A673 (cell line): ENCODE measurements at regions not wholly inside any gene's neighbourhood (a gene's known extent, or its start where the extent isn't known, plus 50 kb on each side); places are given as distances from the start of the nearest gene placed in this dataset.

Experiments
- EZH2 ChIP-seq: fragments of 200-600 bp; sonication (generic); IDR thresholded peaks from 2 replicates; pipeline ENCODE4 v1.6.1; 2017; ENCODE audit warnings: borderline replicate concordance, low read depth, mild to moderate bottlenecking, mixed read lengths, antibody characterized with exemption, low read length; ENCODE audit not compliant: poor library complexity, severe bottlenecking
- TF ChIP-seq, protein P1 (sequence below): fragments of 300-800, 200-600 bp; sonication (generic); conservative IDR thresholded peaks from 2 replicates; pipeline ENCODE4 v1.5.1; 2017; ENCODE audit warnings: low read depth, mild to moderate bottlenecking, antibody characterized with exemption, low read length, moderate library complexity, mixed read lengths

DNA sequence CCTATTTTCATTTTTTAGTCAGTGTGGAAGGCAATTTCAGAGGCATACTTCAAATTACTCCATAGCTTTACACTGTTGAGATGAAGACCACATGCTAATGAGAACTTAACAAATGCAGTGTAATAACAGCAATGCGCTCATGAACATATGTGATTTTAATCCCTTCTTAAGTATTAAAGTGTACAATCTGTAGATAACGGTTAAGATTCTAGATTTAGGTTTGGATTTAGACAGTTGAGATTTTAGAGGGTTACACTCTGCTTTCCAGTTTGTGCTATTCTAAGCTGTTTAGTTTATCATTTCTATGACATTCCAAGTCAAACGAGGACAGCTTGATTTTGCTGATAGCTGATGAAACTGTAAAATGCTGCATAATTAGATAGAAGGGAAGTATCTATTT lies 257.8 kb upstream of the CHRM3 start:
- TF ChIP-seq, protein P1, sequence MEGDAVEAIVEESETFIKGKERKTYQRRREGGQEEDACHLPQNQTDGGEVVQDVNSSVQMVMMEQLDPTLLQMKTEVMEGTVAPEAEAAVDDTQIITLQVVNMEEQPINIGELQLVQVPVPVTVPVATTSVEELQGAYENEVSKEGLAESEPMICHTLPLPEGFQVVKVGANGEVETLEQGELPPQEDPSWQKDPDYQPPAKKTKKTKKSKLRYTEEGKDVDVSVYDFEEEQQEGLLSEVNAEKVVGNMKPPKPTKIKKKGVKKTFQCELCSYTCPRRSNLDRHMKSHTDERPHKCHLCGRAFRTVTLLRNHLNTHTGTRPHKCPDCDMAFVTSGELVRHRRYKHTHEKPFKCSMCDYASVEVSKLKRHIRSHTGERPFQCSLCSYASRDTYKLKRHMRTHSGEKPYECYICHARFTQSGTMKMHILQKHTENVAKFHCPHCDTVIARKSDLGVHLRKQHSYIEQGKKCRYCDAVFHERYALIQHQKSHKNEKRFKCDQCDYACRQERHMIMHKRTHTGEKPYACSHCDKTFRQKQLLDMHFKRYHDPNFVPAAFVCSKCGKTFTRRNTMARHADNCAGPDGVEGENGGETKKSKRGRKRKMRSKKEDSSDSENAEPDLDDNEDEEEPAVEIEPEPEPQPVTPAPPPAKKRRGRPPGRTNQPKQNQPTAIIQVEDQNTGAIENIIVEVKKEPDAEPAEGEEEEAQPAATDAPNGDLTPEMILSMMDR, result no peak
- no peak for TF ChIP-seq EZH2
